HT1080 (cell line): ENCODE measurements at regions not wholly inside any gene's neighbourhood (a gene's known extent, or its start where the extent isn't known, plus 50 kb on each side); places are given as distances from the start of the nearest gene placed in this dataset. TPM values are rescaled to one million over a fixed set of nuclear protein-coding genes. Genes with fewer than 3 reads are reported as not detected.

Source experiments
- DNase-seq: peaks from one replicate; pipeline ENCODE4 v3.0.0-alpha.2; 2015; ENCODE audit warnings: low read depth
- small RNA-seq: library from RNA; depleted of rRNA; stranded (forward); fragments of <200 nt; gene quantifications from one replicate; pipeline ENCODE3, GENCODE V24; 2014

GRCh38 chr7:94808673-94809072 is 98.7 kb upstream of the PPP1R9A start:
- DNase-seq: peak; percentile 66

- peak; percentile 10 for DNase-seq
These were observed 96.9 kb upstream of the PPP1R9A start for GRCh38 chr7:94810496-94810895.

- DNase-seq: peak; percentile 41
These were observed 93.5 kb upstream of the PPP1R9A start for GRCh38 chr7:94813917-94814316.

GRCh38 chr7:94823947-94824346 is 83.4 kb upstream of the PPP1R9A start:
- peak; percentile 86 for DNase-seq

GRCh38 chr7:94829987-94830386 is 77.4 kb upstream of the PPP1R9A start:
- DNase-seq: no peak

- DNase-seq: peak; percentile 79
These were observed 75.3 kb upstream of the PPP1R9A start for GRCh38 chr7:94832051-94832450.

GRCh38 chr7:94834359-94834758 is 73.0 kb upstream of the PPP1R9A start:
- DNase-seq: no peak

GRCh38 chr7:94838717-94839116 is 68.7 kb upstream of the PPP1R9A start:
- no peak for DNase-seq

- DNase-seq: no peak
These were observed 63.8 kb upstream of the PPP1R9A start for GRCh38 chr7:94843553-94843952.

GRCh38 chr7:94848531-94848930 is 58.9 kb upstream of the PPP1R9A start:
- DNase-seq: no peak

GRCh38 chr7:94848992-94849576 is 58.3 kb upstream of the PPP1R9A start:
- no peak for DNase-seq

GRCh38 chr7:94849636-94850208 is 57.7 kb upstream of the PPP1R9A start:
- DNase-seq: no peak

GRCh38 chr7:94855589-94855988 is 51.8 kb upstream of the PPP1R9A start:
- no peak for DNase-seq

GRCh38 chr7:94856643-94857042 is 50.8 kb upstream of the PPP1R9A start:
- DNase-seq: no peak

Small RNAs in the stretch of these regions (small RNA-seq; reads per million reads assigned to genes)
- gene RN7SKP129: not detected
- gene RNU6-956P: not detected
